ENCODE measurements at regions not wholly inside any gene's neighbourhood (a gene's known extent, or its start where the extent isn't known, plus 50 kb on each side); places are given as distances from the start of the nearest gene placed in this dataset.

DNA sequence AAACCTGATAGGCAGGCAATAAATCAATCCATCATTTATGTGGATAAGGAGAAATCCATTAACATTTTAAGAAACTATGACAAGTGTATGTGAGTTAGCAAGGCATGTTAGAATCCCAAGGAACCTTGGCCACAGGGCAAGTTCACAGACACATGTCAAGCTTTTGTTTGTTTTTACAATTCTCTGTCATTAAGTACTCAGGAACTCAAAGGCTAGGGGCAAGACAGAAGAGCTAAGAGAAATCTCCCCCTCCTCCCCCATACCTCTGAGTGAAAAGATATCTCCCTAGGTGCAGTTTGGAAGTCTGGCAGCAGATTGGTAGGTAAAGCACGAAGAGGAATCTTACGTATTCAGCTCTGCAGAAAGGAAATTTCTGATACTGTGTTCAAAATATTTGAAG lies 348.1 kb downstream of the IRS1 start:
- H3K4me3 Mint-ChIP-seq: no peak overlapping the region
- no peaks in the 10 kb centered on the region for H3K4me1 Mint-ChIP-seq (ENCODE audit: low read depth)
- H3K27me3 Mint-ChIP-seq: peaks cover 18% of the 10 kb centered on the region
- no peaks in the 10 kb centered on the region for H3K36me3 Mint-ChIP-seq
- H3K9me3 Mint-ChIP-seq (ENCODE audit: low read depth): peaks cover 11% of the 10 kb centered on the region
- no peak overlapping the region for H3K27ac Mint-ChIP-seq

- H3K4me3 Mint-ChIP-seq: no peak overlapping the region
Measured at GRCh38 chr2:226450141-226450540, 349.5 kb downstream of the IRS1 start.

GRCh38 chr2:226447338-226448300 lies 352.0 kb downstream of the IRS1 start:
- H3K27ac Mint-ChIP-seq: no peak overlapping the region
- no peak overlapping the region for H3K4me3 Mint-ChIP-seq
- H3K9me3 Mint-ChIP-seq (ENCODE audit: low read depth): peaks cover 11% of the 10 kb centered on the region
- no peaks in the 10 kb centered on the region for H3K36me3 Mint-ChIP-seq
- H3K4me1 Mint-ChIP-seq (ENCODE audit: low read depth): no peaks in the 10 kb centered on the region
- H3K27me3 Mint-ChIP-seq: peaks cover 7% of the 10 kb centered on the region

More at GRCh38 chr2:226450141-226450540, 349.5 kb downstream of the IRS1 start:
- H3K4me1 Mint-ChIP-seq (ENCODE audit: low read depth): no peaks in the 10 kb centered on the region
- H3K27ac Mint-ChIP-seq: no peak overlapping the region
- peaks cover 11% of the 10 kb centered on the region for H3K9me3 Mint-ChIP-seq (ENCODE audit: low read depth)
- H3K36me3 Mint-ChIP-seq: no peaks in the 10 kb centered on the region
- H3K27me3 Mint-ChIP-seq: peaks cover 15% of the 10 kb centered on the region

DNA sequence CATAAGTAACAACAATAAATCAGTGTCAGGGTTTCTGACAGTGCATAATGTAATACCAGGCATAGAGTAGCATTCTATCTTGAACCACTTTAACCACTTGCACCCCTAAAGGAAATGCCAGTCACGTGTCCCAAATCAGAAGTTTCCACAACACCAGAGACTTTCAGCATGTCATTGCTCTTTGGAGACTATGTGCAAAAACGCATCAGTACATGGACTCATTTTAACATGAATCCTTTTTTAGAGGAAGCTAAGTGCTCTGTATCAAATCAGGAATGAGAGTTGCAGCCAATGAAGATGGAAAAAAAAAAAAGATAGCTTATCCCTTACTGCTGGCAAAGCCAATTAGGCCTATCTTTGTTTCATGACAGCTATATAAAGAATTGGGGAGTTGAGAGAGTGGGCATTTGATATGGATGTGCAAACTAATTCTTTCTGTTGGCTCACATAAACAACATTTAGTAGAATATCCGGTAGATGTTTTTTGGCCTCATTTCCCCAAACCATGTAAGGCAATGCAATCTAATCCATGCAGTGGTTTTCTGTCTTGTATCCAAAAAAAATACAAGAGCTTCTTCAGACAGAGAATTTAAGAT lies 353.1 kb downstream of the IRS1 start:
- H3K4me1 Mint-ChIP-seq (ENCODE audit: low read depth): no peaks in the 10 kb centered on the region
- peaks cover 8% of the 10 kb centered on the region for H3K27me3 Mint-ChIP-seq
- no peaks in the 10 kb centered on the region for H3K36me3 Mint-ChIP-seq
- H3K4me3 Mint-ChIP-seq: no peak overlapping the region
- no peak overlapping the region for H3K27ac Mint-ChIP-seq
- peaks cover 2% of the 10 kb centered on the region for H3K9me3 Mint-ChIP-seq (ENCODE audit: low read depth)

DNA sequence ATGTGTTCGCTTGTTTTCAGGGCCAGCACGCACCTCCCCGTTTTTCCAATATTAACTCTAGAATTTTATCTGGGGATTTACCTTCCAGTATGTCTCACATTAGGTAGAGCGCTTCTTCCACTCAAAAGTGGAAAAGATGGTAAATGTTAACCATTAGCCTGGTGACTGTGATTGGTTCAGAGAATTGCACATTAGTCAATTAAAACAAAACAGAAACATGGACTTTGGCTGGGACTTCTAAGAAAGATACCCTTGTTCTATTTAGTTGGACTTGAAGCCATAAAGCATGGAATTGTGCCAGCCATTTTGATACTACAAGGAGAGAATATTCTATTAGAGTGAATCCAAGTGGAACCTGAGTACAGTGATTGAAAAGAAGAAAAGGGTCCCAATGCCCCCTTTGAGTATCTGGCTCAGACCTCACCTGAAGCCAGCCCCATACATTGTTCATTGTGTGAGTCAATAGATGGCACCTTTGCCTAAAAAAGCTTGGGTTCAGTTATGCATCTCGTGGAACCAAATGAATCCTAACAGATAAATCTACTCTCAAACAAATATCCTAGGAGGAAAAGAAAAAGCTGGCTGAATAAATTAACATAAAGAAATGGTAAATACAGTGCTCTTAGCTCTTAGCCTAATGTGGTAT lies 354.3 kb downstream of the IRS1 start:
- no peak overlapping the region for H3K4me3 Mint-ChIP-seq
- no peaks in the 10 kb centered on the region for H3K36me3 Mint-ChIP-seq
- H3K4me1 Mint-ChIP-seq (ENCODE audit: low read depth): no peaks in the 10 kb centered on the region
- peaks cover 9% of the 10 kb centered on the region for H3K27me3 Mint-ChIP-seq
- no peak overlapping the region for H3K27ac Mint-ChIP-seq
- no peaks in the 10 kb centered on the region for H3K9me3 Mint-ChIP-seq (ENCODE audit: low read depth)

- Mint-ChIP-seq H3K4me1 (ENCODE audit: low read depth) (no peaks in the 10 kb centered on the region), H3K27ac (no peak overlapping the region), H3K36me3 (no peaks in the 10 kb centered on the region), H3K27me3 (peaks cover 6% of the 10 kb centered on the region), H3K4me3 (no peak overlapping the region), H3K9me3 (ENCODE audit: low read depth) (no peaks in the 10 kb centered on the region)
Measured at GRCh38 chr2:226443112-226443511, 356.5 kb downstream of the IRS1 start.

GRCh38 chr2:226440127-226440918 lies 359.3 kb downstream of the IRS1 start:
- Mint-ChIP-seq H3K27ac (no peak overlapping the region), H3K36me3 (no peaks in the 10 kb centered on the region), H3K27me3 (peaks cover 14% of the 10 kb centered on the region), H3K4me3 (no peak overlapping the region), H3K4me1 (ENCODE audit: low read depth) (no peaks in the 10 kb centered on the region), H3K9me3 (ENCODE audit: low read depth) (no peaks in the 10 kb centered on the region)

DNA sequence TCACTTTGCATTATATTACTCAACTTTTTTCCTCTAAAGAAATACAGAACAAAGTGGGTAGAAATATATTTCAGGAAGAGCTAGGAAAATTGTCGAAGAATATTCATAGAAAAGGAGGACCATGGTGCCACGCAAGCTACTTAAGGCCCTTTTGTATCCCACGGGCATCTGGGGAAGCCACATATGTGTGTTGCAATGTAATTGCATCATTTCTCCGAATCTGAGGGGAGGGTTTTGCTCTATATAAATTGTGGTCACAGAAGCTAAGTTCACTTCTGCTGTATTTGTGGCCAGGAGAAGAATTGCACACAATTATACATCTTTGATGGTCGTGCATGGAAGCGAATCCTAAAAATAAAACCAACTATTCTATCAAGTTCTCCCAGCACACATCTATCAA lies 360.3 kb downstream of the IRS1 start:
- H3K27me3 Mint-ChIP-seq: peaks cover 14% of the 10 kb centered on the region
- no peaks in the 10 kb centered on the region for H3K9me3 Mint-ChIP-seq (ENCODE audit: low read depth)
- H3K4me3 Mint-ChIP-seq: no peak overlapping the region
- no peaks in the 10 kb centered on the region for H3K36me3 Mint-ChIP-seq
- H3K27ac Mint-ChIP-seq: no peak overlapping the region
- no peaks in the 10 kb centered on the region for H3K4me1 Mint-ChIP-seq (ENCODE audit: low read depth)

DNA sequence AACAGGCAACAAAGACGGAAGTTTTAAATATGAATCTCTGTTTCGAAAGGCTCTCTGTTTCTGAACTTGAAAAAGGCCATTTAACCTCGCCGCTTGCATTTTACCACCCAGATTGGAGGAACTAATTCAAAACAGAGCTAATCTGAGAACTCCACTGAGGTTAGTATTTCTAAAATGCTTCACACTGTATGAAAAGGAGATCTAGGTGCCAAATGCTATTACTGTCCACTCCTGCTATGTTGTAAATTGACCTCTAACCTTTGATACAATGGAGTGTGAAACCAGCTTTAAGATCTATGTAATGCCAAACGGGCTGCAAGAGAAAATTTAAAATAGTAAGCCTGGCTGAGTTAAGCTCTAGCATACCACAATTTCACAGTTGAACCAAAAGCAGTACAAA lies 364.5 kb downstream of the IRS1 start:
- H3K27ac Mint-ChIP-seq: no peak overlapping the region
- no peaks in the 10 kb centered on the region for H3K36me3 Mint-ChIP-seq
- no peak overlapping the region for H3K4me3 Mint-ChIP-seq
- H3K27me3 Mint-ChIP-seq: peaks cover 11% of the 10 kb centered on the region
- no peaks in the 10 kb centered on the region for H3K9me3 Mint-ChIP-seq (ENCODE audit: low read depth)
- H3K4me1 Mint-ChIP-seq (ENCODE audit: low read depth): no peaks in the 10 kb centered on the region

- H3K9me3 Mint-ChIP-seq (ENCODE audit: low read depth): no peaks in the 10 kb centered on the region
- H3K36me3 Mint-ChIP-seq: no peaks in the 10 kb centered on the region
- H3K4me3 Mint-ChIP-seq: no peak overlapping the region
- H3K27ac Mint-ChIP-seq: no peak overlapping the region
- no peaks in the 10 kb centered on the region for H3K4me1 Mint-ChIP-seq (ENCODE audit: low read depth)
- H3K27me3 Mint-ChIP-seq: peaks cover 13% of the 10 kb centered on the region
Measured at GRCh38 chr2:226434702-226435101, 364.9 kb downstream of the IRS1 start.

GRCh38 chr2:226431288-226431948 lies 368.2 kb downstream of the IRS1 start:
- Mint-ChIP-seq H3K27ac (no peak overlapping the region), H3K27me3 (peaks cover 16% of the 10 kb centered on the region), H3K4me1 (ENCODE audit: low read depth) (no peaks in the 10 kb centered on the region), H3K36me3 (no peaks in the 10 kb centered on the region), H3K4me3 (no peak overlapping the region), H3K9me3 (ENCODE audit: low read depth) (no peaks in the 10 kb centered on the region)

GRCh38 chr2:226429476-226429875 lies 370.1 kb downstream of the IRS1 start:
- Mint-ChIP-seq H3K27ac (no peak overlapping the region), H3K36me3 (no peaks in the 10 kb centered on the region), H3K4me3 (no peak overlapping the region), H3K4me1 (ENCODE audit: low read depth) (peaks cover 2% of the 10 kb centered on the region), H3K9me3 (ENCODE audit: low read depth) (no peaks in the 10 kb centered on the region), H3K27me3 (peaks cover 20% of the 10 kb centered on the region)

DNA sequence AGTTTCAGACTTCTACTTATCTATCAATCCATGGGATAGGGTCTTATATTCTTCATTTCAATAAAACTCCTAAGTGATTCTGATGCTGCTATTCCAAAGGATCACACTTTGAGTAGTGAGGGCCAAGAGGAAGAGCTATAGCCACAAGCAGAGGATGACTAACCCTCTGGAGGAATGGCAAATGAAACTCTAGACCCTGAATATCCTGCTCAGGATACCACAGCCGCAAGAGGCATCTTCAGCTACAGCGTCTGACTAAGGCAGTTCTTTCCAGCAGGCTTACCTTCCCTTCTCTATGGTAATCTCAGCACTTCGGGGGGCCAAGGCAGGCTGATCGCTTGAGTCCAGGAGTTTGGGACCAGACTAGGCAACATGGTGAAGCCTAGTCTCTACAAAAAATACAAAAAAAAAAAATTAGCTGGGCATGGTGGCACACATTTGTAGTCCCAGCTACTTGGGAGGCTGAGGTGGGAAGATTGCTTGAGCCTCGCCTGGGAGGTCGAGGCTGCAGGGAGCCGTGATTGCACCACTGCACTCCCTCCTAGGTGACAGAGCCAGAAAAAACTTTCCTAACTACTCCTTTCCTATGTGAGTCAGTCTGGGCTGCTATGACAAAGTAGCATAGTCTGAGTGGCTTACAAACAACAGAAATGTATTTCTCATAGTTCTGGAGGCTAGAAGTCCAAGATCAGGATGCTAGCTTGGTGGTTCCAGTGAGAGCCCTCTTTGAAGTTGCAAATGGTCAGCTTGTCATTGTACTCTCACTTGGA lies 371.9 kb downstream of the IRS1 start:
- peaks cover 20% of the 10 kb centered on the region for H3K27me3 Mint-ChIP-seq
- H3K9me3 Mint-ChIP-seq (ENCODE audit: low read depth): no peaks in the 10 kb centered on the region
- H3K4me1 Mint-ChIP-seq (ENCODE audit: low read depth): peaks cover 12% of the 10 kb centered on the region
- H3K27ac Mint-ChIP-seq: no peak overlapping the region
- no peaks in the 10 kb centered on the region for H3K36me3 Mint-ChIP-seq
- H3K4me3 Mint-ChIP-seq: no peak overlapping the region

Measured in activated naive CD8-positive, alpha-beta T cell (primary cell).